Activated CD4-positive, alpha-beta memory T cell treated with anti-CD3 and anti-CD28 coated beads, Interleukin-2, amount 10 ng/mL, durations not matched to agents 7 days and 5 days (primary cell): ENCODE measurements at regions not wholly inside any gene's neighbourhood (a gene's known extent, or its start where the extent isn't known, plus 50 kb on each side); places are given as distances from the start of the nearest gene placed in this dataset.

ENCODE experiments used
- CTCF ChIA-PET: fragments of 350-600 bp; sonication (Branson Sonifier 250); formaldehyde crosslinking; loops from one replicate; lab custom pipeline; 2021; ENCODE audit warnings: antibody characterized with exemption, inconsistent platforms; lab: Charles Lee
- POLR2A ChIA-PET: fragments of 350-600 bp; sonication (Branson Sonifier 250); formaldehyde crosslinking; loops from one replicate; lab custom pipeline; 2021; ENCODE audit warnings: antibody characterized with exemption; lab: Charles Lee
- DNase-seq: peaks from one replicate; pipeline ENCODE4 v3.0.0-alpha.2; 2020
- H3K27ac Mint-ChIP-seq: one replicate; pipeline ENCODE4 v1.8.0; 2021; ENCODE audit warnings: mild to moderate bottlenecking, mixed read lengths
- H3K27me3 Mint-ChIP-seq: one replicate; pipeline ENCODE4 v1.8.0; 2021; ENCODE audit warnings: mixed read lengths
- H3K36me3 Mint-ChIP-seq: one replicate; pipeline ENCODE4 v1.8.0; 2021; ENCODE audit warnings: low read depth, mixed read lengths
- H3K4me1 Mint-ChIP-seq: one replicate; pipeline ENCODE4 v1.8.0; 2021; ENCODE audit warnings: mixed read lengths
- H3K4me3 Mint-ChIP-seq: one replicate; pipeline ENCODE4 v1.8.0; 2021; ENCODE audit warnings: mild to moderate bottlenecking, mixed read lengths
- H3K9me3 Mint-ChIP-seq: one replicate; pipeline ENCODE4 v1.8.0; 2021; ENCODE audit warnings: mixed read lengths

DNA sequence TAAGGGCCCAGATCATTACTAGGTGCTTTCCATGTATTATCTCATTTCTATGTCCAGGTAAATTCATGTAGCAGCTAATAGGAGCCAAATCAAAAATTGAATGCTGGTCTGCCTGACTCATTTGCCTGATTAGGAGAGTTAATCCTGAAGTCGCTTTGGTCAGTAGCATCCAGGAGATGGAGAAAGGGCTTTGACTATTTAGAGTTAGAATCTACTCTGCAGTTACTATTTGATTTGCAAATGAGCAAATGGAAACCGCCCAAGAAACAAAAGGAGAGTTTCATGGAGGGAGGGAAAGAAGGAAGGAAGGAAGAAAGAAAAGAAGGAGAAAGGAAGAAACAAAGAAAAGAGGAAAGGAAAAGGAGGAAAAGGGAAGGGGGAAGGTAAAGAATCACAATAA is 539.6 kb upstream of the MMS22L start:
- Mint-ChIP-seq H3K27ac (no peak overlapping the region), H3K4me3 (no peak overlapping the region)

DNA sequence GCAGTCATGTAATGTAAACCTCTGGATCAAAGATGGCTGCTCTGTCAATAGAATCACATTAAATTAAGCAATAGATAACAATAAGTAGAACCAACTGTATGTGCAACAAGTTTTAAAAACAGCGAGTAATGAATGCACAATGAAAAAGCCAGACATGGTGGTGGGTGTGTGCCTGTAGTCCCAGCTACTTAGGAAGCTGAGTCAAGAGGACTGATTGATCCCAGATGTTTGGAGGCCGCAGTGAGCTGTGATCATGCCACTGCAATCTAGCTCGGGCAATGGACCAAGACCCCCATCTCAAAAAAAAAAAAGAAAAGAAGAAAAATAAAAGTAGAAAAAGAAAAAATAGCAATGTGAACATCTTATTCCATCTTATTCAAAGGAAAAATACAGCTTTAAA is 558.7 kb upstream of the MMS22L start:
- no peak for DNase-seq
- no peaks in the 10 kb centered on the region for H3K36me3 Mint-ChIP-seq
- no peak overlapping the region for H3K27ac Mint-ChIP-seq
- no peaks in the 10 kb centered on the region for H3K9me3 Mint-ChIP-seq
- ChIA-PET POLR2A (no interaction called here), CTCF (no interaction called here)
- H3K4me3 Mint-ChIP-seq, result no peak overlapping the region
- no peaks in the 10 kb centered on the region for H3K4me1 Mint-ChIP-seq
- H3K27me3 Mint-ChIP-seq, result no peaks in the 10 kb centered on the region

More for the DNA sequence above, 539.6 kb upstream of the MMS22L start:
- DNase-seq, result no peak
- CTCF ChIA-PET, result no interaction called here
- H3K27me3 Mint-ChIP-seq, result no peaks in the 10 kb centered on the region
- H3K4me1 Mint-ChIP-seq, result no peaks in the 10 kb centered on the region
- no peaks in the 10 kb centered on the region for H3K9me3 Mint-ChIP-seq
- H3K36me3 Mint-ChIP-seq, result no peaks in the 10 kb centered on the region
- POLR2A ChIA-PET, result no interaction called here

DNA sequence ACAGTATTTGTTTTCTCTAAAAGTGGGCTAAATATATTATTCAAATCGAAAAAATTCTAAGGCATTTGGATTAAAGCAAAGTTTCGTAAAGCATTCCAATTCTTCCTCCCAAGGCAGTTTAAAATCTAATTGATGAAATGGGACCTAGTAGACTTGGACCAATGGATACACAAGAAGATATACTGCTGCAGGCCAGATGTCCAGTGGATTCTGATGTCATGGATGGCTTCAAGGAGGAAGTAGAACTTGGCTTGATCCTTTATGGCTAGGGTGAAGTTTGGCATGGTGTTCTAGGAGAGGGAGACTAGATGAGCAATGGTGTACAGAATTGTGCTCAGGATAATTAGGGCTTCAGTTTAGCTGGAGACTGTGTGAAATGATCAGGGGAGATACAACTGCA is 559.5 kb upstream of the MMS22L start:
- Mint-ChIP-seq H3K27me3 (no peaks in the 10 kb centered on the region), H3K4me1 (no peaks in the 10 kb centered on the region), H3K9me3 (no peaks in the 10 kb centered on the region), H3K4me3 (no peak overlapping the region), H3K36me3 (no peaks in the 10 kb centered on the region), H3K27ac (no peak overlapping the region)
- ChIA-PET POLR2A (no interaction called here), CTCF (no interaction called here)
- DNase-seq, result no peak

DNA sequence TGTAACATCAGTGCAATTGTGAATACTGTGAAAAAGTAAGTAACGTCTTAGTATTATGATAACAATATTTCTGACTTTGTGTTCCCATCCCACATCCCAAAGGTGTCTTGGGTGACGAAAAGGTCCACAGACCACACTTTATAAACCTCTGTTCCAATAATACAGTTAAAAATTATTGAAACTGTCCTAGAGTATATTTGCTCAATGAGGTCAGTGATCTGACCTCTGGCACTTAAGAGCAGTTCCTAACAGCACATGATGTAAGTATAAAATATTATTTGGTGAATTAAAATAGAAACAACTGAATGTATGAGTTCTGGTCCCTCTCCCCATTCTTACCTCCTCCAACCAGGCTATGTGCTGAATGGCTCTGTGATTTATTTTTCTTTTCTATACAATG is 566.4 kb upstream of the MMS22L start:
- Mint-ChIP-seq H3K4me1 (no peaks in the 10 kb centered on the region), H3K36me3 (no peaks in the 10 kb centered on the region), H3K27me3 (no peaks in the 10 kb centered on the region), H3K9me3 (no peaks in the 10 kb centered on the region), H3K4me3 (no peak overlapping the region), H3K27ac (no peak overlapping the region)
- DNase-seq, result no peak
- POLR2A ChIA-PET, result no interaction called here
- CTCF ChIA-PET, result no interaction called here

DNA sequence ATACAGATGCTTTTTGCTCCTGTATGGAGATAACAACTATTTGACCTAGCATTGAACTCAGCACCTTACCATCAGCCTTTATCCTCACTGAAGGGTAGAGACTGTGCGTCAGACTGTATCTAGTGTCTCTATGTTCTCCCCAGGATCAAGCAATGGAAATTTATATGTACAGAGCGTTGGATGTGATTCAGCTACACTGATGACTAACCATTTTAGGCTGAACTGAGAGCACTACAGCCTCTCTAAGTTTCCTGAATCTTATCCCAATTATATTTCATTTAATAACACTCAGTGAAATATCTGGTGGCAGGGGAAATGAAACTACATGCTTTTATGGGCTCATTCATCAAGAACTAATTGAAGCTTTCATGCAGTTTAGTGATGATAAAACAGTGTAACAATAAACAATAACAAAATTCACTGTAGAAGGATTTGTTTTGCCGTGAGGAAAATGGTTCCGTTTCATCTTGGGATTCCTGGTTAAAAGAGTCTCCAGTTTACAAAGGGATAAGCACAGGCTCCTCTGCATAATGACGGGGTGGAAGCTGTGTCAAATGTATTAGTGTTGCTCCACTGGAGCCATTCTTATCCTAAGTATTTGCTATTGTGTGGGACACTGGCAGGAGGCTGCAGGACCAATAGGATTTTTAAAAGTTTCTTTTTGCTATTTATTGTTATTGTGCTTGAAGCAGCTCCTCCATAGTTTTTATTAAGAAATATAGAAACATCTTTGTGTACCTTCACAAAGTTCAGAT is 567.6 kb upstream of the MMS22L start:
- H3K36me3 Mint-ChIP-seq, result no peaks in the 10 kb centered on the region

DNA sequence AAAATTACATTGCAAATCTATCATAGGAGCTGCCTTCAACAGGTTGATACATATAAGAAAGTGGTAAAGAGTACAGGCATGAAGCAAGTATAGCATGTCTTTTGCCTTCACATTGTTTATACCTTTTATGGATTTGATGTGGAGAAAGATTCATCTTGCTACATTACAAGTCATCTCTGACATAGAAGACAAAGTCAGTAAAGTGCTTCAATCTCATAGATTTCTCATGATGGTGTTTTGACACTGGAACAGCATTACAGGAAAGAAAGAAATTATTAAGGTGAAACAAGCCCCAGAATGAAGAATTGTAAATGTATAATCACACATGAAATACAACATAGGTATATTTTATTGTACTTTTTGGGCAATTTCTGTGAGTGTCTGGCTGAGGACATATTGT is 580.7 kb upstream of the MMS22L start:
- H3K27me3 Mint-ChIP-seq, result no peaks in the 10 kb centered on the region
- CTCF ChIA-PET, result no interaction called here

More for the DNA sequence above, 567.6 kb upstream of the MMS22L start:
- Mint-ChIP-seq H3K27ac (no peak overlapping the region), H3K27me3 (no peaks in the 10 kb centered on the region), H3K4me1 (no peaks in the 10 kb centered on the region), H3K4me3 (no peak overlapping the region), H3K9me3 (no peaks in the 10 kb centered on the region)
- DNase-seq, result no peak
- ChIA-PET CTCF (no interaction called here), POLR2A (no interaction called here)

DNA sequence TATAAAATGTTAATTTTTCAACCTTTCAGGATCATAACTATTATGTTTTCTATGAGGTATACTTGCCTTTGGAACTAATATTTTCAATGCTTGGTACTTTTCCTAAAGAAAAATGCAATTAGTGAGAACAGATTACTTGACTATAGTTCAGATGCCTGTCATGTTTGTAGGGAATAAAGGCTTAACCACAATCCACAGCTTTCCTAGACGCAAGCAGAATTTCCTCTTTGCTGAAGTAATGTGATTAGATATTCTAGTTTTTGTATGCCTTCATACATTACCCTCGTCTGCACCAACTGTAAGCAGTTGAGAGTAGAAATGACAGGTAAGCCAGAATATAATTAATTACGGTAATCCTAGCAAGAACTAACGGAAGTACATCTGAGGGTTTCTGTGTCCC is 581.4 kb upstream of the MMS22L start:
- Mint-ChIP-seq H3K4me1 (no peaks in the 10 kb centered on the region), H3K9me3 (peaks cover 3% of the 10 kb centered on the region), H3K27ac (no peak overlapping the region), H3K36me3 (no peaks in the 10 kb centered on the region), H3K27me3 (no peaks in the 10 kb centered on the region), H3K4me3 (no peak overlapping the region)
- CTCF ChIA-PET, result no interaction called here
- no peak for DNase-seq
- POLR2A ChIA-PET, result no interaction called here

More for the DNA sequence above, 580.7 kb upstream of the MMS22L start:
- DNase-seq, result no peak
- Mint-ChIP-seq H3K9me3 (peaks cover 3% of the 10 kb centered on the region), H3K27ac (no peak overlapping the region), H3K4me1 (no peaks in the 10 kb centered on the region), H3K36me3 (no peaks in the 10 kb centered on the region), H3K4me3 (no peak overlapping the region)
- POLR2A ChIA-PET, result no interaction called here

DNA sequence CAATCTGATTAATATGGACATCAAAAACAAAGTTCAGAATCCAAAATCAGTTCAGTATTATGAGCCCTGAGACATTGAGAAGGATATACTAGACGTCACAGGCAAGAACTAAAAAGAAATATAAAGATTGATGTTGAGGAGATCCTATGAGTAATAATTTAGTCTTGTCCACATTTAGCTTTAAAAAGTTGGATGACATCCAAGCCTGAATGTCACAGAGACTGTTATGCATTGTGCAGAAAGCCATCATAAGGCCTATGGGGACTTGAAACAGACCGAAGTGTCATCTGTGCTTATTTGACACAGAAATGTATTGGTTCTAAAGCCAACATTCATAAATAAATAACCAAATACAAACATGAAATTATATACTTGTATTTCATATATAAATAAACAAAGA is 581.8 kb upstream of the MMS22L start:
- Mint-ChIP-seq H3K4me3 (no peak overlapping the region), H3K4me1 (no peaks in the 10 kb centered on the region), H3K36me3 (no peaks in the 10 kb centered on the region), H3K9me3 (peaks cover 3% of the 10 kb centered on the region), H3K27me3 (no peaks in the 10 kb centered on the region), H3K27ac (no peak overlapping the region)
- no peak for DNase-seq
- CTCF ChIA-PET, result no interaction called here
- POLR2A ChIA-PET, result no interaction called here

DNA sequence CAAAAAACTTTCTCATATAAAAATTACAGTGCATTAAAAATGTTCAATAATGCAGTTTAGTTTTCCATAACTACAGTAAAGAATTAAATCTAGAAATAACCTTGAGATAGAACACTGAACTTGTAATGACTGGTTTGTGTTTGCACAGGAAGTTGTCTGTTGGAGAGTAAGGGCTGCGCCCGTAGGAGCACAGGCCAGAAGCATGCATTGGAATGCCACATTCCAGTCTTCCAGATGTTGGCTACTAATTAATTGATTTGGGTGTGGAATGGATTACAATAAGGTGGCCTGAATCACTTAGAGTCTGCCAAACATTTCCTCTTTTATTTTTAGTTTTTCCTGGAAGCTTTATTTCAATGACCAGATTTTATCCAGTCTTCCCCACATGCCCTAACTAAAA is 582.6 kb upstream of the MMS22L start:
- H3K9me3 Mint-ChIP-seq, result peaks cover 3% of the 10 kb centered on the region
- DNase-seq, result no peak
- ChIA-PET CTCF (no interaction called here), POLR2A (no interaction called here)
- H3K27me3 Mint-ChIP-seq, result no peaks in the 10 kb centered on the region
- H3K27ac Mint-ChIP-seq, result no peak overlapping the region
- no peak overlapping the region for H3K4me3 Mint-ChIP-seq
- no peaks in the 10 kb centered on the region for H3K4me1 Mint-ChIP-seq
- H3K36me3 Mint-ChIP-seq, result no peaks in the 10 kb centered on the region

DNA sequence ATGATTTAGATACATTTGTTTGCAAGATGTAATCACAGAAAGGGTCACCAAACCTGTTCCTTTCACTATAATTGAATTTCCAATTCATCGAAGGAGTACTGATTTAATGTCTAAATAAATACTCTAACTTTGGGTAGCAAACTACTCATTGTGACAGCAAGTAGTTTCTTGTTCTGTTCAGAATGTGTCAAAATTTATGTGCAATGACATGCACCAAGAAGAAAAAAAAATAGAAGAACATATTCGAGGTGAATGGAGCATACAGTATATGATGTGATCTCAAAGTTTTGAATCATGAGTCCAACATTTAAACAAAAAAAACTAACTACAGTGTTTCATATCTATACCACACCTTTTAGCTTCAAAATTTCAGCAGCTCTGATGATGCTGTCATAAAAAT is 583.6 kb upstream of the MMS22L start:
- Mint-ChIP-seq H3K4me1 (no peaks in the 10 kb centered on the region), H3K36me3 (no peaks in the 10 kb centered on the region), H3K27me3 (no peaks in the 10 kb centered on the region), H3K4me3 (no peak overlapping the region), H3K9me3 (peaks cover 3% of the 10 kb centered on the region), H3K27ac (no peak overlapping the region)
- ChIA-PET POLR2A (no interaction called here), CTCF (no interaction called here)
- DNase-seq, result no peak

DNA sequence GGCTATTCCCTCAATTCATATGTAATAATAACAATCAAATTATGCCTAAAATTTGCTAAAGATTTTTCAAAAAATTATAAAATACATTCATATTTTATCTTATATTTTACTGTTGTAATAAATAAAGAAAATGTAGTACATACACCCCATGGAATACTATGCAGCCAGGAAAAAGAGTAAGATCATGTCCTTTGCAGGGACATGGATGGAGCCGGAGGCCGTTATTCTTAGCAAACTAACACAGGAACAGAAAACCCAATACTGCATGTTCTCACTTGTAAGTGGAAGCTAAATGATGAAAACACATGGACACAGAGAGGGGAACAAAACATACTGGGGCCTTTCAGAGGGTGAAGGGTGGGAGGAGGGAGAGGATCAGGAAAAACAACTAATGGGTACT is 584.2 kb upstream of the MMS22L start:
- CTCF ChIA-PET, result no interaction called here
- no peak overlapping the region for H3K4me3 Mint-ChIP-seq

DNA sequence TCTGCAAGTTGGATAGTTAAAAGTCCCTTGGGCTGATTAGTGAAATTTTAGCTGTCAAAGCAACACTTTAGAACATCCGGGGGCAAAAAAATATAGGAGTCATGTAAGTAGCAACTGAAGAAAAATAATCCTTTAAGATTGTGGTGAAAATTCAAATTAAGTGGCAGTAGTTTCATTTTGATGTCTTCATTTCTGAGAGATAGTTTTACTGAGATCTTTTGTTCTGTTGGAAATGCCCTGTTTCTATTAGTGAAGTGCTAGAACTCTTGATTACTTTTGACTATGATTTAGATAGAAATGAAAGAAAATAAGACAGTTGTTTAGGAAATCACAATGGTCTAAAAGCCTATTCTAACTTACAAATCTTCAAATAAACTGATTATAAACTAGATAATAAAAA is 587.3 kb upstream of the MMS22L start:
- H3K9me3 Mint-ChIP-seq, result peaks cover 3% of the 10 kb centered on the region
- no peak overlapping the region for H3K27ac Mint-ChIP-seq
- H3K36me3 Mint-ChIP-seq, result no peaks in the 10 kb centered on the region
- H3K4me3 Mint-ChIP-seq, result no peak overlapping the region
- no peaks in the 10 kb centered on the region for H3K4me1 Mint-ChIP-seq
- CTCF ChIA-PET, result no interaction called here
- DNase-seq, result no peak
- POLR2A ChIA-PET, result no interaction called here
- H3K27me3 Mint-ChIP-seq, result no peaks in the 10 kb centered on the region

More for the DNA sequence above, 584.2 kb upstream of the MMS22L start:
- H3K36me3 Mint-ChIP-seq, result no peaks in the 10 kb centered on the region
- H3K27ac Mint-ChIP-seq, result no peak overlapping the region
- no peak for DNase-seq
- no peaks in the 10 kb centered on the region for H3K4me1 Mint-ChIP-seq
- POLR2A ChIA-PET, result no interaction called here
- peaks cover 3% of the 10 kb centered on the region for H3K9me3 Mint-ChIP-seq
- no peaks in the 10 kb centered on the region for H3K27me3 Mint-ChIP-seq

DNA sequence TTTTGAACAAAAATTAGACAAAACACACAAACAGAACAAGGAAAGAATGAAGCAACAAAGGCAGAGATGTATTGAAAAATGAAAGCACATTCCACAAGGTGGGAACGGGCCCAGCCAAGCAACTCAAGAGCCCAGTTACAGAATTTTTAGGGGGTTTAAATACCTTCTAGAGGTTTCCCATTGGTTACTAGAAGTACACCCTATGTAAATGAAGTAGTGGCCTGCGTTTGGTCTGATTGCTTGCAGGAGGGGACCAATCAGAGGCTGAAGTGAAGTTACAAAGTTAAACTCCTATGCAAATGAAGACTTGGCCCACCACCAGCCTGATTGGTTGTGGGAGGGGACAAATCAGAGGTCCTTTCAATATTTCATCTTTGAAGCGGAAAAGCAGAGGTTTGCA is 593.7 kb upstream of the MMS22L start:
- no peaks in the 10 kb centered on the region for H3K36me3 Mint-ChIP-seq
- H3K27ac Mint-ChIP-seq, result no peak overlapping the region
- H3K9me3 Mint-ChIP-seq, result no peaks in the 10 kb centered on the region
- no peak overlapping the region for H3K4me3 Mint-ChIP-seq
- no peak for DNase-seq
- no peaks in the 10 kb centered on the region for H3K27me3 Mint-ChIP-seq
- CTCF ChIA-PET, result no interaction called here
- H3K4me1 Mint-ChIP-seq, result no peaks in the 10 kb centered on the region
- POLR2A ChIA-PET, result no interaction called here

DNA sequence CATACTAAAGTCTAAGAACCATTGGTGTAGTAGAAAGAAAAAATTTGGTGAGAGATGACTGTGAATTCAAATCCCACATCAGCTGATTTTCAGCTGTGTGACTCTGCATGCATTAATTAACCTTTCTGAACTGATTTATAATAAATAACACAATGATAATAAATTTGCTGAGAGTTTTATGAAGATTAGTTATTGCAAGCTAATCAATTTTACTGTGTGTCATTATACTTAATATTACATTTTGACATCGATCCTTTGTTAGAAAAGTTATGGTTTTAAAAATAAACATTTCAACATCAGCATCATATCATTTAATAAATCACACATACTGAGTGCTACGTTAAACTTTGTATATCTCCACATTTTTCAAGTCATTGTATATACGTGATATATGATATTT is 599.7 kb upstream of the MMS22L start:
- H3K27me3 Mint-ChIP-seq, result no peaks in the 10 kb centered on the region
- no peak for DNase-seq
- no peaks in the 10 kb centered on the region for H3K36me3 Mint-ChIP-seq
- H3K27ac Mint-ChIP-seq, result no peak overlapping the region
- no peaks in the 10 kb centered on the region for H3K4me1 Mint-ChIP-seq
- H3K9me3 Mint-ChIP-seq, result no peaks in the 10 kb centered on the region
- POLR2A ChIA-PET, result no interaction called here
- no peak overlapping the region for H3K4me3 Mint-ChIP-seq
- CTCF ChIA-PET, result no interaction called here
